ENCODE measurements at regions not wholly inside any gene's neighbourhood (a gene's known extent, or its start where the extent isn't known, plus 50 kb on each side); places are given as distances from the start of the nearest gene placed in this dataset.

DNA sequence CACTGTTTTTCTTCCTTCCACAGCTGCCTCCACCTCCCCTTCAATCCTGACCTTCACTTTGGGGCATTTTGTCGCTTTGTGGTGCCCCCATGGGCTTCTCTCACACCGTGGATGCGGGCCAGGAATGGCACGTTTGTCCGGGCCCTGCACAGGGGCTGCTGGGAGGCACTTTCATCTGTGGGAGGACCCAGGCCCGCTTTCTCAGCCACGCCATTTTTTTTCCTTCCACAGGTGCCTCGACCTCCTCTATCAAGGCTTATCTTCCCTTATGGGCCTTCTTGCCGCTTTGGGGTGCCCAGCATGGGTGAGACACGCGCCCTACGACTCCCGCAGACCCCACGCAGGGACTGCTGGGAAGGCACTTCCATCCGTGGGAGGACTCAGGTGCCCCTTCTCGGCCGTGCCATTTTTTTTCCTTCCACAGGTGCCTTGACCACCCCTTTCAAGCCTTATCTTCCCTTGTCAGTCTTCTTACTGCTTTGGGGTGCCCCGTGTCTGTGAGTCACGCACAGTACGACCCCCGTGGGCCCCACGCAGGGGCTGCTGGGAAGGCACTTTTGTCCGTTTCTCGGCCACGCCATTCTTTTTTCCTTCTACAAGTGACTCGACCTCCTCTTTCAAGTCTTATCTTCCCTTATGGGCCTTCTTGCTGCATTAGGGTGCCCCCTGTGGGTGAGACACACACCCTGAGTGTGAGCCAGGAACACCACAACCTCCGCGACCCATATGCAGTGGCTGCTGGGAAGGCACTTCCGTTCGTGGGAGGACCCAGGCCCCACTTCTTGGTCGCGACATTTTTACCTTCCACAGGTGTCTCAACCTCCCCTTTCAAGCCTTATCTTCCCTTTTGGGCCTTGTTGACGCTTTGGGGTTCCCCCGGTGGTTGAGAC lies 270.7 kb downstream of the ALG10 start:
- DNase-seq = no peak

DNA sequence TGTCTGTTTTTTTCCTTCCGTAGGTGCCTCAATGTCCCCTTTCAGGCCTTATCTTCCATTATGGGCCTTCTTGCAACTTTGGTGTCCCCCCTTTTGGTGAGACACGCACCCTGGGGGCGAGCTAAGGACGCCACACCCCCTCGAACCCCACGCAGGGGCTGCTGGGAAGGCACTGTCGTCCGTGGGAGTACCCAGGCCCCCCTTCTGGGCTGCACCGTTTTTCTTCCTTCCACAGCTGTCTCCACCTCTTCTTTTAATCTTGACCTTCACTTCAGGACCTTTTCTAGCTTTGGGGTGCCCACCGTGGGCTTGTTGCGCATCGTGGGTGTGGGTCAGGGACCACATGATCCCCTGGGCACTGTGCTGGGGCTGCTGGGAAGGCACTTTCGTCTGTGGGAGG lies 271.8 kb downstream of the ALG10 start:
- no peak for DNase-seq

DNA sequence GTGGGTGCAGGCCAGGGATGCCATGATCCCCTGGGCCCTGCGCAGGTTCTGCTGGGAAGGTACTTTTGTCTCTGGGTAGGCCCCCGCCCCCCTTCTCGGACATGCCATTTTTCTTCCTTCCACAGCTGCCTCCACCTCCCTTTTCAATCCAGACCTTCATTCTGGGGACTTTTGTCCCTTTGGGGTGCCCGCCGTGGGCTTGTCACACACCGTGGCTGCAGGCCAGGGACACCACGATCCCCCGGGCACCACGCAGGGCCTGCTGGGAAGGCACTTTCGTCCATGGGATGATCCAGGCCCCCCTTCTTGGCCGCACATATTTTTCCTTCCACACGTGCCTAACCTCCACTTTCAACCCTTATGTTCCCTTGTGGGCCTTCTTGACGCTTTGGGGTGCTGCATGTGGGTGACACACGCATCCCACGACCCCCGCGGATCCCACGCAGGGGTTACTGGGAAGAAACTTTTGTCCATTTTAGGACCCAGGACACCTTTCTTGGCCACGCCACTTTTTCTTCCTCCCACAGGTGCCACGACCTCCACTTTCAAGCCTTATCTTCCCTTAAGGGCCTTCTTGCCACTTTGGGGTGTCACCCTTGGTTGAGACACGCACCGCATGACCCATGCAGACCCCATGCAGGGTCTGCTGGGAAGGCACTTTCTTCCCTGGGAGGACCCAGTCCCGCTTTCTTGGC lies 272.5 kb downstream of the ALG10 start:
- no peak for DNase-seq

DNA sequence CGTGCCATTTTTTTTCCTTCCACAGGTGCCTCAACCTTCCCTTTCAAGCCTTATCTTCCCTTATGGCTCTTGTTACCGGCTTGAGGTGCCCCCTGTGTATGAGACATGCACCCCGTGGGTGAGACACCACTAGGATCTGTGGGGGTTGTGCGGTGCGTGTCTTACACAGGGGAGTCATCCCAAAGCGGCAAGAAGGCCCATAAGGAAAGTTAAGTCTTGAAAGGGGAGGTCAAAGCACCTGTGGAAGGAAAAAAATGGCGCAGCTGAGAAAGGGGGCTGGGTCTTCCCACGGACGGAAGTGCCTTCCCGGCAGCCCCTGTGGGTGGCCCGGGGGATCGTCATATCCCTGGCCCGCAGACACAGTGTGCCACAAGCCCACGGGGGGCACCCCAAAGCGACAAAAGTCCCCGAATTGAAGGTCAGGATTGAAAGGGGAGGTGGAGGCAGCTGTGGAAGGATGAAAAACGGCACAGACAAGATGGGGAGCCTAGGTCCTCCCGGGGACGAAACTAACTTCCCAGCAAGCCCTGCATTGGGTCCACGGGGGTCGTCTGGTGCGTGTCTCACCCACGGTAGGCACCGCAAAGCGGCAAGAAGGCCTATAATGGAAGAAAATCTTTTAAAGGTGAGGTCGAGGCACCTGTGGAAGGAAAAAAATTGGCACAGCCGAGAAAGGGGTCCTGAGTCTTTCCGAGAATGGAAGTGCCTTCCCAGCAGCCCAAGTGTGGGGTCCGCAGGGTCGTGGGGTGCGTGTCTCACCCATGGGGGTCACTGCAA lies 273.3 kb downstream of the ALG10 start:
- DNase-seq = no peak

DNA sequence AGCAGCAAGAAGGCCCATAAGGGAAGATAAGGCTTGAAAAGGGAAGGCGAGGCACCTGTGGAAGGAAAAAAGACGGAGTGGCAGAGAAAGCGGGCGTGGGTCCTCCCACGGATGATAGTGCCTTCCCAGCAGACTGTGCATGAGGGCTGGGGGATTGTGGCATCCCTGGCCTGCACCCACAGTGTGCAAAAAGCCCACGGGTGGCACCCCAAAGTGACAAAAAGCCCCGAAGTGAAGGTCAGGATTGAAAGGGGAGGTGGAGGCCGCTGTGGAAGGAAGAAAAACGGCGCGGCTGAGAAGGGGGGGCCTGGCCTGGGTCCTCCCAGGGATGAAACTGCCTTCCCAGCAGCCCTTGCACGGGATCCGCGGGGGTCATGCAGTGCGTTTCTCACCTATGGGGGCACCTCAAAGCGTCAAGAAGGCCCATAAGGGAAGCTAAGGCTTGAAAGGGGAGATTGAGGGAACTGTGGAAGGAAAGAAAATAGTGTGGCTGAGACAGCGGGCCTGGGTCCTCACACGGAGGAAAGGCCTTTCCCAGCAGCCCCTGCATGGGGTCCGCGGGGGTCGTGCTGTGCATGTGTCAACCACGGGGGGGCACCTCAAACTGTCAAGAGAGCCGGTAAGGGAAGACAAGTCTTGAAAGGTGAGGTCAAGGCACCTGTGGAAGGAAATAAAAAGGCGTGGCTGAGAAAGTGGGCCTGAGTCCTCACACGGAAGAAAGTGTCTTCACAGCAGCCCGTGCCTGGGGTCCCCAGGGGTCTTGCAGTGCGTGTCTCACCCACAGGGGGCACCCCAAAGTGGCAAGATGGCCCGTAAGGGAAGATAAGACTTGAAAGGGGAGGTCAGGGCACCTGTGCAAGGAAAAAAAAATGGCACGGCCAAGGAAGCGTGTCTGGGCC lies 274.1 kb downstream of the ALG10 start:
- no peak for DNase-seq

DNA sequence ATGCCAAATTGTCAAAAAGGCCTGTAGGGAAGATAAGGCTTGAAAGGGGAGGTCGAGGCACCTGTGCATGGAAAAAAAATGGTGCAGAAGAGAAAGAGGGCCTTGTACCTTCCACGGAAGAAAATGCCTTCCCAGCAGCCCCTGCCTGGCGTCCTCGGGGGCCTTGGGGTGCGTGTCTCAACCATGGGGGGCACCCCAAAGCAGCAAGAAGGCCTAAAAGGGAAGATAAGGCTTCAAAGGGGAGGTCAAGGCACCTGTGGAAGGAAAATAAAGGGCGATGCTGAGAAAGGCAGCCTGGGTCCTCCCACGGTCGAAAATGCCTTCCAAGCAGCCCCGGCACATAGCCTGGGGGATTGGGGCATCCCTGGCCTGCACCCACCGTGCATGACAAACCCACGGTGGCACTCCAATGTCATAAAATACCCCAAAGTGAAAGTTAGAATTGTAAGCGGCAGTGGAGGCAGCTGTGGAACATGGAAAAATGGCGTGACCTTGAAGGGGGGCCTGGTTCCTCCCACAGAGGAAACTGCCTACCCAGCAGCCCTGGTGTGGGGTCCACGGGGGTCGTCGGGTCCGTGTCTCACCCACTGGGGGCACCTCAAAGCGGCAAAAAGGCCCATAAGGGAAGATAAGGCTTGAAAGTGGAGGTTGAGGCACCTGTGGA lies 275.0 kb downstream of the ALG10 start:
- no peak for DNase-seq

DNA sequence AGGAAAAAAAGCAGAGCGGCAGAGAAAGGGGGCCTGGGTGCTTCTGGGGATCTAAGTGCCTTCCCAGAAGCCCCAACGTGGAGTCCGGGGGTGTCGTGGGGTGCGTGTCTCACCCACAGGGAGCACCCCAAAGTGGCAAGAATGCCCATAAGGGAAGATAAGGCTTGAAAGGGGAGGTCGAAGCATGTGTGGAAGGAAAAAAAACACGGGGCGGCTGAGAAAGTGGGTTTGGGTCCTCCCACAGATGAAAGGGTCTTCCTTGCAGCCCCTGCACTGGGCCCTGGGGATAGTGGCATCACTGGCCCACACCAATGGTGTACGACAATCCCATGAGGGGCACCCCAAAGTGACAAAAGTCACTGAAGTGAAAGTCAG lies 275.5 kb downstream of the ALG10 start:
- DNase-seq = no peak

DNA sequence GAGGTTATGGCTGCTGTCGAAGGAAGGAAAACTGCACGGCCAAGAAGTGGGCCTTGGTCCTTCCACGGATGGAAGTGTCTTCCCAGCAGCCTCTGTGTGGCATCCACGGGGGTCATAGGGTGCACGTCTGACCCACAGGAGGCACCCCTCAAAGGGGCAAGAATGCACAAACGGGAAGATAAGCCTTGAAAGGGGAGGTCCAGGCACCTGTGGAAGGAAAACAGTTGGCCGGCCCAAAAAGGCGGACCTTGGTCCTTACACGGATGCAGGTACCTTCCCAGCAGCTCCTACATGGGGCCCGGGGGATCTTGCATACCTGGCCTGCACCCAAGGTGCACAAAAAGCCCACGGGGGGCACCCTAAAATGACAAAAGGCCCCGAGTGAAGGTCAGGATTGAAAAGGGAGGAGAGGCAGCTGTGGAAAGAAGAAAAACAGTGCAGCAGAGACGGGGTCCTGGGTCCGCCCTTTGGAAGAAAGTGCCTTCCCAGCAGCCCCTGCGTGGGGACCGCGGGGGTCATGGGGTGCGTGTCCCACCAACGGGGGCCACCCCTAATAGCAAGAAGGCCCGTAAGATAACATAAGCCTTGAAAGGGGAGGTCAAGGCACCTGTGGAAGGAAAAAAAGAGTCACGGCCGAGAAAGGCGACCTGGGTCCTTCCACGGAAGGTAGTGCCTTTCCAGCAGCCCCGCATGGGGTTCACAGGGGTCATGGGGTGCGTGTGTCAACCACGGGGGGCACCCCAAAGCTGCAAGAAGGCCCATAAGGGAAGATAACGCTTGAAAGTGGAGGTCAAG lies 276.1 kb downstream of the ALG10 start:
- DNase-seq = no peak

DNA sequence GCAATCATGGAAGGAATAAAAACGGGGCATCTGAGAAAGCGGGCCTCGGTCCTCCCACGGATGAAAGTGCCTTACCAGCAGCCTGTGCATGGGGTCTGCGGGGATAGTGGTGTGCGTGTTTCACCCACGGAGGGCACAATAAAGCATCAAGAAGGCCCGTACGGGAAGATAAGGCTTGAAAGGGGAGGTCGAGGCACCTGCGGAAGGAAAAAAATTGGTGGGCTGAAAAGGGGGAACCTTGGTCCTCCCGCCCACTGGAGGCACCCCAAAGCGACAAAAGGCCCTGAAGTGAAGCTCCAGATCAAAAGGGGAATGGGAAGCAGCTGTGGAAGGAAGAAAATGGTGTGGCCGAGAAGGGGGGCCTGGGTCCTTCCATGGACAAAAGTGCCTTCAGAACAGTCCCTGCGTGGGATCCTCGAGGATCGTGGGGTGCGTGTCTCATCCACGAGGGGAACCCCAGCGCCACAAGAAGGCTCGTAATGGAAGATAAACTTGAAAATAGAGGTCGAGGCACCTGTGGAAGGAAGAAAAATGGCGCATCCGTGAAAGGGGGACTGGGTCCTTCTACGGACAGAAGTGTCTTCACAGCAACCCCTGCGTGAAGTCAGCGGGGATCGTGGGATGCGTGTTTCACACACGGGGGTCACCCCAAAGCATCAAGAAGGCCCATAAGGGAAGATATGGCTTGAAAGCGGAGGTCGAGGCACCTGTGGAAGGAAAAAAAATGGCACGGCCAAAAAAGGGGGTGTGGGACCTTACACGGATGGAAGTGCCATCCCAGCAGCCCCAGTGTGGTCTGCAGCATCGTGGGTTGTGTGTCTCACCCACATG lies 276.9 kb downstream of the ALG10 start:
- DNase-seq = no peak

DNA sequence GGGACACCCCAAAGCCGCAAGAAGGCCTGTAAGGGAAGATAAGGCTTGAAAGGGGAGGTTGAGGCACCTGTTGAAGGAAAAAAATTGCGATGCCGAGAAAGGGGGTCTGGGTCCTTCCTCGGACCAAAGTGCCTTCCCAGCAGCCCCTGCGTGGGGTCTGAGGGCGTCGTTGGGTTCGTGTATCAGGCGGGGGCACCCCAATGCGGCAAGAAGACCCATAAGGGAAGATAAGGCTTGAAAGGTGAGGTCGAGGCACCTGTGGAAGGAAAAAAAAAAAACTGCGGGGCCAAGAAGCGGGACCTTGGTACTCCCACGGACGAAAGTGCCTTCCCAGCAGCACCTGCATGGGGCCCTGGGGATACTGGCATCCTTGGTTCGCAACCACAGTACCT lies 277.5 kb downstream of the ALG10 start:
- DNase-seq = no peak

DNA sequence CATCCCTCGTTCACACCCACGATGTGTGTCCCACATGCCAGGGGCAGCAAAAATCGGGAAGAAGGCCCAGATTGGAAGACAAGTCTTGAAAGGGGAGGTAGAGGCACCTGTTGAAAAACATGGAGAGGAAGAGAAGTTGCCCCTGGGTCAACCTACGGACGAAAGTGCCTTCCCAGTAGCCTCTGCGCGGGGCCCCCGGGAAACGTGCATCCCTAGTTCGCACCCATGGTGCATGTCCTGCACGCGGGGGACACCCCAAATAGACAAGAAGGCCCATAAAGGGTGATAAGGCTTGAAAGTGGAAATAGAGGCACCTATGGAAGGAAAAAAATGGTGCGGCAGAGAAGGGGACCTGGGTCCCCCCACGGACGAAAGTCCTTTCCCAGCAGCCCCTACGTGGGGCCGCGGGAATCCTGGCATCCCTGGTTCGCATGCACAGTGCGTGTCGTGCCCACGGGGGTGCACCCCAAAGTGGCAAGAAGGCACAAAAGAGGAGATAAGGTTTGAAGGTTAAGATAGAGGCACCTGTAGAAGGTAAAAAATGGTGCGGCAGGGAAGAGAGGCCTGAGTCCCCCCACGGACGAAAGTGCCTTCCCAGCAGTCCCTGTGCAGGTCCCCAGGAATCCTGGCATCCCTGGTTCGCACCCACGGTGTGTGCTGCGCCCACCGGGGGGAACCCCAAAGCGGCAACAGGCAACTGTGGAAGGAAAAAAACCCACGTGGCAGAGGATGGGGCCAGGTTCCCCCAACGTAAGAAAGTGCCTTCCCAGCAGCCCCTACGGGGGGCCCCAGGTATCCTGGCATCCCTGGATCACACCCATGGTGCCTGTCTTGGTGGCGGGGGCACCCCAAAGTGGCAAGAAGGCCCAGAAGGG lies 278.3 kb downstream of the ALG10 start:
- no peak for DNase-seq

DNA sequence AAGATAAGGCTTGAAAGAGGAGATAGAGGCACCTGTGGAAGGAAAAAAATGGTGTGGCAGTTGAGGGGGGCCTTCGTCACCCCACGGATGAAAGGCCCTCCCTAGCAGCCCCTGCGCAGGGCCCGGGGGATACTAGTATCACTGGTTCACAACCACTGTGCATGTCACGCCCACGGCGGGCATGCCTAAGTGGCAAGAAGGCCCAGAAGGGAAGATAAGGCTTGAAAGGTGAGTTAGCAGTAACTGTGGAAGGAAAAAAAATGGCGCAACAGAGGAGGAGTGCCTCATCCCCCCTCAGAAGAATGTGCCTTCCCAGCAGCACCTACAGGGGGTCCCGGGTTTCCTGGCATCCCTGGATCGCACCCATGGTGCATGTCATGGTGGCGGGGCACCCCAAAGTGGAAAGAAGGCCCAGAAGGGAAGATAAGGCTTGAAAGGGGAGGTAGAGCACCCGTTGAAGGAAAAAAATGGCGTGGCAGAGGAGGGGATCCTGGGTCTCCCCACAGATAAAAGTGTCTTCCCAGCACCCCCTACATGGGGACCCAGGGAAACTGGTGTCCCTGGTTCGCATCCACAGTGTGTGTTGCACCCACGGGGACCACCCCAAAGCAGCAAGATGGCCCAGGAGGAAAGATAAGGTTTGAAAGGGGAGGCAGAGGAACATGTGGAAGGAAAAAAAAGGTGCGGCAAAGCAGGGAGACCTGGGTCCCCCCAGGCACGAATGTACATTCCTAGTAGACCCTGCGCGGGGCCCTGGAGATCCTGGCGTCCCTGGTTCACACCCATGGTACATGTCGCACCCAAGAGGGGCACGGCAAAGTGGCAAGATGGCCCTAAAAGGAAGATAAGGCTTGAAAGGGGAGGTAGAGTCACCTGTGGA lies 279.2 kb downstream of the ALG10 start:
- no peak for DNase-seq

DNA sequence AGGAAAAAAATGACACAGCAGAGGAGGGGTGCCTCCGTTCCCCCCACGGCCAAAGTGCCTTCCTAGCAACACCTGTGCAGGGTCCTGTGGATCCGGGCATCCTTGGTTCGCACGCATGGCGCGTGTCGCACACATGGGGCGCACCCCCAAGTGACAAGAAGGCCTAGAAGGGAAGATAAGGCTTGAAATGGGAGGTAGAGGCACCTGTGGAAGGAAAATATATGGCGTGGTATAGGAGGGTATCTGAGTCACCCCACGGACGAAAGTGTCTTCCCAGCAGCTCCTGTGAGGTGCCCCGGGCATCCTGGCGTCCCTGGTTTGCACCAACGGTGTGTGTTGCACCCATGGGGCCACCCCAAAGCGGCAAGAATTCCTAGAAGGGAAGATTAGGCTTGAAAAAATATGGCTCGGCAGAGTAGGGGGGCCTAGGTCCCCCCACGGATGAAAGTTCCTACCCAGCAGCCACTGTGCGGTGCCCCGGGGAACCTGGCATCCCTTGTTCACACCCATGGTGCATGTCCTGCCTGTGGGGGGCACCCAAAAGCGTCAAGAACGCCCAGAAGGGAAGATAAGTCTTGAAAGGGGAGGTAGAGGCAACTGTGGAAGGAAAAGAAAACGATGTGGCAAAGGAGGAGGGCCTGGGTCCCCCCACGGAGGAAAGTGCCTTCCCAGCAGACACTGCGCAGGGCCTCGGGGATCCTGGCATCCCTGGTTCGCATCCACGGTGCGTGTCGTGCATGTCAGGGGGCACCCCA lies 280.0 kb downstream of the ALG10 start:
- DNase-seq = no peak

DNA sequence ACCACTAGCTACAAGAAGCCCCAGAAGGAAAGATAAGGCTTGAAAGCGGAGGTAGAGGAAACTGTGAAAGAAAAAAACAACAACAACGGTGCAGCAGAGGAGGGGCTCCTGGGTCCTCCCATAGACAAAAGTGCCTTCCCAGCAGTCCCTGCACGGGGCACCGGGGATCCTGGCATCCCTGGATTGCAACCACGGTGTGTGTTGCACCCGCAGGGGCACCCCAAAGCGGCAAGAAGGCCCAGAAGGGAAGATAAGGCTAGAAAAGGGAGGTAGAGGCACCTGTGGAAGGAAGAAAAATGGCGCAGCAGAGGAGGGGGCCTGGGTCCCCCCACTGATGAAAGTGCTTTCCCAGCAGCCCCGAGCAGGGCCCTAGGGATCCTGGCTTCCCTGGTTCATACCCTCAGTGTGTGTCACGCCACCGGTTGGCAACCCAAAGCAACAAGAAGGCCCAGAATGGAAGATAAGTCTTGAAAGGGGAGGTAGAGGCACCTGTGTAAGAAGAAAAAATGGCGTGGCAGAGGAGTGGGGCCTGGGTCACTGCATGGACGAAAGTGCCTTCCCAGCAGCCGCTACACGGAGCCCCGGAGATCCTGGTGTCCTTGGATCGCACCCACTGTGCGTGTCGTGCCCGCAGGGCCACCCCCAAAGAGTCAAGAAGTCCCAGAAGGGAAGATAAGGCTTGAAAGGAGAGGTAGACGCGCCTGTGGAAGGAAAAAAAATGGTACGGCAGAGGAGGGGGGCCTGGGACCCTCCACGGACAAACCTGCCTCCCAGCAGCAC lies 281.0 kb downstream of the ALG10 start:
- no peak for DNase-seq

DNA sequence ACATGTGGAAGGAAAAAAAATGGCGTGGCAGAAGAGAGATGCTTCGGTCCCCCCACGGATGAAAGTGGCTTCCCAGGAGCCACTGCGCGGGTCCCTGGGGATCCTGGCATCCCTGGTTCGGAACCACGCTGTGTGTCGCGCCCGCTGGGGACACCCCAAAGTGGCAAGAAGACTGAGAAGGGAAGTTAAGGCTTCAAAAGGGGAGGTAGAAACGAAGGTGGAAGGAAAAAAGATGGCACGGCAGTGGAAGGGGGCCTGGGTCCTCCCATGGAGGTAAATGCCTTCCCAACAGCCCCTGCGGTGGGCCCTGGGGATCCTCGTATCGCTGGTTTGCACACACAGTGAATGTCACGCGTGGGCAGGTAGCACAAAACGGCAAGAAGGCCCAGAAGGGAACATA lies 281.7 kb downstream of the ALG10 start:
- no peak for DNase-seq

DNA sequence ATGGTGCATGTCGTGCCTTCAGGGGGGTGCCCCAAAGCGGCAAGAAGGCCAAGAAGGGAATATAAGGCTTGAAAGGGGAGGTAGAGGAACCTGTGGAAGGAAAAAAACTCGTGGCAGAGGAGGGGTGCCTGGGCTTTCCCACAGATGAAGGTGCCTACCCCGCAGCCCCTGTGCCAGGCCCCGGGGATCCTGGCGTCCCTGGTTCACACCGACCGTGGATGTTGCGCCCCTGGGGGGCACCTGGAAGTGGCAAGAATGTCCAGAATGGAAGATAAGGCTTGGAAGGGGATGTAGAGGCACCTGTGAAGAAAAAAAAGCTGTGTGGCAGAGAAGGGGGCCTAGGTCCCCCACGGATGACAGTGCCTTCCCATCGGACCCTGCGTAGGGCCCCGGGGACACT lies 282.2 kb downstream of the ALG10 start:
- DNase-seq = no peak

DNA sequence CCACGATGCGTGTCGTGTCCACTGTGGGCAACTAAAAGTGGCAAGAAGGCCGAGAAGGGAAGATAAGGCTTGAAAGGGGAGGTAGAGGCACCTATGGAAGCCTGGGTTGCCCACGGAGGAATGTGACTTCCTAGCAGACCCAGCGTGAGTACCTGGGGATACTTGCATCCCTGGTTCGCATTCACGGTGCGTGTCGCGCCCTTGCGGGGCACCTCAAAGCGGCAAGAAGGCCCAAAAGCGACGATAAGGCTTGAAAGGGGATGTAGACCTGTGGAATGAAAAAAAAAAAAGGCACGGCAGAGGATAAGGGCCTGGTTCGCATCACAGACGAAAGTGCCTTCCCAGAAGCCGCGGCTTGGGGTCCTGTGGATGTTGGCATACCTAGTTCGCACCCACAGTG lies 282.9 kb downstream of the ALG10 start:
- DNase-seq = no peak

All from activated CD4-positive, alpha-beta T cell treated with anti-CD3 and anti-CD28 coated beads, Interleukin-2, amount 50 U/mL, for 4 hours (primary cell).